GM21528 (cell line): ENCODE measurements at regions not wholly inside any gene's neighbourhood (a gene's known extent, or its start where the extent isn't known, plus 50 kb on each side); places are given as distances from the start of the nearest gene placed in this dataset.

Experiments used
- ATAC-seq: cut with Tn5 transposase; IDR thresholded peaks from one replicate; pipeline ENCODE4 v1.9.1; 2021; ENCODE audit warnings: mild to moderate bottlenecking, moderate library complexity; ENCODE audit not compliant: unreplicated experiment, low FRiP score

- no peak for ATAC-seq
Measured at GRCh38 chr12:87930033-87930432, 99.2 kb downstream of the C12orf50 start.

- ATAC-seq = no peak
Measured at GRCh38 chr12:87929346-87929745, 99.9 kb downstream of the C12orf50 start.

- ATAC-seq = no peak
Measured at GRCh38 chr12:87928031-87928430, 101.2 kb downstream of the C12orf50 start.

- ATAC-seq = no peak
Measured at GRCh38 chr12:87925021-87925420, 104.2 kb downstream of the C12orf50 start.

GRCh38 chr12:87924149-87924548, 105.1 kb downstream of the C12orf50 start:
- no peak for ATAC-seq

- no peak for ATAC-seq
Measured at GRCh38 chr12:87923361-87923760, 105.8 kb downstream of the C12orf50 start.

GRCh38 chr12:87922736-87923135, 106.5 kb downstream of the C12orf50 start:
- no peak for ATAC-seq

- no peak for ATAC-seq
Measured at GRCh38 chr12:87921621-87922020, 107.6 kb downstream of the C12orf50 start.

GRCh38 chr12:87920139-87920538, 109.1 kb downstream of the C12orf50 start:
- no peak for ATAC-seq

GRCh38 chr12:87901457-87901856, 127.7 kb downstream of the C12orf50 start:
- no peak for ATAC-seq

- no peak for ATAC-seq
Measured at GRCh38 chr12:87897662-87898061, 131.5 kb downstream of the C12orf50 start.

- no peak for ATAC-seq
Measured at GRCh38 chr12:87883806-87884205, 145.4 kb downstream of the C12orf50 start.

- ATAC-seq = no peak
Measured at GRCh38 chr12:87879141-87879540, 150.1 kb downstream of the C12orf50 start.

GRCh38 chr12:87870493-87871460, 158.4 kb downstream of the C12orf50 start:
- no peak for ATAC-seq

- ATAC-seq = no peak
Measured at GRCh38 chr12:87870061-87870460, 159.1 kb downstream of the C12orf50 start.

- no peak for ATAC-seq
Measured at GRCh38 chr12:87866578-87867292, 162.5 kb downstream of the C12orf50 start.

- ATAC-seq = no peak
Measured at GRCh38 chr12:87861791-87862190, 167.4 kb downstream of the C12orf50 start.

GRCh38 chr12:87853448-87854003, 175.7 kb downstream of the C12orf50 start:
- no peak for ATAC-seq

- ATAC-seq = no peak
Measured at GRCh38 chr12:87849074-87849473, 180.1 kb downstream of the C12orf50 start.

- ATAC-seq = no peak
Measured at GRCh38 chr12:87848248-87848868, 180.8 kb downstream of the C12orf50 start.

- ATAC-seq = no peak
Measured at GRCh38 chr12:87847147-87847546, 182.1 kb downstream of the C12orf50 start.
